Body of pancreas (tissue), 4 donors: ENCODE measurements at regions not wholly inside any gene's neighbourhood (a gene's known extent, or its start where the extent isn't known, plus 50 kb on each side); places are given as distances from the start of the nearest gene placed in this dataset.

Experiments
- ATAC-seq: fragments of 150-250 bp; one replicate; pipeline ENCODE4 v1.9.1; 2016
- DNase-seq, 4 donors: peaks; one replicate each; pipeline ENCODE4 v3.0.0-alpha.2; 2019
- H3K27ac ChIP-seq, 4 donors: fragments of 200-600 bp; sonication (generic); 1 replicate in 3 of 4; 2 replicates in 1 of 4; pipeline versions ENCODE4 v1.5.1 to v1.6.1; 2016 to 2019; ENCODE audit warnings: mild to moderate bottlenecking in 1 of 4, mixed read lengths in 1 of 4, moderate library complexity in 1 of 4
- H3K27me3 ChIP-seq, 2 donors: fragments of 200-600 bp; sonication (generic); one replicate each; pipeline ENCODE4 v1.6.0; 2016; ENCODE audit warnings: mild to moderate bottlenecking in 1 of 2
- H3K36me3 ChIP-seq, 2 donors: fragments of 200-600 bp; sonication (generic); replicated peaks in 1 of 2; 2 replicates each; pipeline ENCODE4 v1.5.1; 2016; ENCODE audit warnings: low read depth in 2 of 2; ENCODE audit not compliant: insufficient read depth in 1 of 2
- H3K4me1 ChIP-seq: fragments of 200-600 bp; sonication (generic); one replicate; pipeline ENCODE4 v1.6.0; 2016
- H3K4me3 ChIP-seq, 2 donors: fragments of 200-600 bp; sonication (generic); 1 replicate in 1 of 2; 2 replicates in 1 of 2; pipeline ENCODE4 v1.5.1; 2016 to 2019
- H3K9me3 ChIP-seq, 3 donors: fragments of 200-600 bp; sonication (generic); 1 replicate in 2 of 3; 2 replicates in 1 of 3; pipeline ENCODE4 v1.5.1; 2016
- POLR2A ChIP-seq, 3 donors: fragments of 450-650 bp; IDR thresholded peaks; one replicate each; pipeline ENCODE4 v1.6.1; 2016; ENCODE audit warnings: antibody characterized with exemption in 3 of 3, mild to moderate bottlenecking in 2 of 3
- WGBS, 2 donors: methylation state at CpG; one replicate each; pipeline ENCODE4 v1.1.5; 2017; 5-methylcytosine and 5-hydroxymethylcytosine counted together
- intact Hi-C: fragments of 100-400 bp; cut with DNase I; formaldehyde crosslinking; loops from one replicate; pipeline ENCODE4 v1.15.1; 2023
- TF ChIP-seq, protein P1 (sequence below), 7 experiments: fragments of 450-650 bp in 4 of 7; fragments of 200-600 bp in 3 of 7; sonication (generic) in 3 of 7; IDR thresholded peaks; one replicate each; pipeline ENCODE4 v1.5.1; 2016 to 2019; ENCODE audit warnings: antibody characterized with exemption in 7 of 7

GRCh38 chr5:53321721-53322120 is 158.7 kb upstream of the FST start:
- intact Hi-C loops: no loop called here
- TF ChIP-seq, protein P1, sequence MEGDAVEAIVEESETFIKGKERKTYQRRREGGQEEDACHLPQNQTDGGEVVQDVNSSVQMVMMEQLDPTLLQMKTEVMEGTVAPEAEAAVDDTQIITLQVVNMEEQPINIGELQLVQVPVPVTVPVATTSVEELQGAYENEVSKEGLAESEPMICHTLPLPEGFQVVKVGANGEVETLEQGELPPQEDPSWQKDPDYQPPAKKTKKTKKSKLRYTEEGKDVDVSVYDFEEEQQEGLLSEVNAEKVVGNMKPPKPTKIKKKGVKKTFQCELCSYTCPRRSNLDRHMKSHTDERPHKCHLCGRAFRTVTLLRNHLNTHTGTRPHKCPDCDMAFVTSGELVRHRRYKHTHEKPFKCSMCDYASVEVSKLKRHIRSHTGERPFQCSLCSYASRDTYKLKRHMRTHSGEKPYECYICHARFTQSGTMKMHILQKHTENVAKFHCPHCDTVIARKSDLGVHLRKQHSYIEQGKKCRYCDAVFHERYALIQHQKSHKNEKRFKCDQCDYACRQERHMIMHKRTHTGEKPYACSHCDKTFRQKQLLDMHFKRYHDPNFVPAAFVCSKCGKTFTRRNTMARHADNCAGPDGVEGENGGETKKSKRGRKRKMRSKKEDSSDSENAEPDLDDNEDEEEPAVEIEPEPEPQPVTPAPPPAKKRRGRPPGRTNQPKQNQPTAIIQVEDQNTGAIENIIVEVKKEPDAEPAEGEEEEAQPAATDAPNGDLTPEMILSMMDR (IDR thresholded peaks at IDR 0.05): no peak
- no peak for TF ChIP-seq POLR2A (IDR thresholded peaks at IDR 0.05)
- Histone ChIP-seq H3K9me3 (no peaks in the 10 kb centered on the region), H3K36me3 (no peaks in the 10 kb centered on the region), H3K27ac (no peak overlapping the region), H3K4me1 (no peaks in the 10 kb centered on the region), H3K4me3 (no peak overlapping the region), H3K27me3 (no peaks in the 10 kb centered on the region)
- 81 to 83% methylated on average over 2 of the region's 2 CpGs for WGBS, 2 donors
- ATAC-seq (no peak), DNase-seq (no peak)

- Histone ChIP-seq H3K36me3 (no peaks in the 10 kb centered on the region), H3K9me3 (no peaks in the 10 kb centered on the region), H3K27ac (no peak overlapping the region), H3K27me3 (no peaks in the 10 kb centered on the region), H3K4me3 (no peak overlapping the region), H3K4me1 (no peaks in the 10 kb centered on the region)
- 36 to 43% methylated on average over 1 of the region's 1 CpG for WGBS, 2 donors
- TF ChIP-seq, protein P1 (IDR thresholded peaks at IDR 0.05): no peak
- no peak for TF ChIP-seq POLR2A (IDR thresholded peaks at IDR 0.05)
- DNase-seq (no peak), ATAC-seq (no peak)
- intact Hi-C loops: no loop called here
These were observed 158.2 kb upstream of the FST start for GRCh38 chr5:53322257-53322656.

DNA sequence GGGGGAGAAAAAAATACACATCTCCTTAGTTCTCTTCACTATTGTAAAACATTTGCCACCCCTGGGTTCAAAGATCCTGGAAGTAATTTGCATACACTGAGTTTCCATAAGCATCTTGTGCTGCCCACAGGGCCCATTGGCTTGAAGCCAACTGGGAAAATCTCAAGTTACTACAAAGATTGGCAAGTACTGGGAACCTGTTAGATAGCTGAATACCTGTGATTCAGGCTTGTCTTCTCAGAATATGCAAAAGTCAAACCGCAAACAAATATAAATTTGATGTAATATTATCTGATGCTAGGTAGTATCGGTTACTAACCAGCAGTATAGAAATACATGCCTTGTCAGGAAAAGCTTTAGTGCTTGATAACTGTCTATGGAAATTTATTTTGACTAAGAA is 156.9 kb upstream of the FST start:
- 88 to 92% methylated on average over 2 of the region's 2 CpGs for WGBS, 2 donors
- Histone ChIP-seq H3K27me3 (no peaks in the 10 kb centered on the region), H3K27ac (no peak overlapping the region), H3K36me3 (no peaks in the 10 kb centered on the region), H3K9me3 (no peaks in the 10 kb centered on the region), H3K4me3 (no peak overlapping the region), H3K4me1 (no peaks in the 10 kb centered on the region)
- intact Hi-C loops: no loop called here
- DNase-seq (no peak), ATAC-seq (no peak)
- TF ChIP-seq POLR2A (IDR thresholded peaks at IDR 0.05): no peak
- TF ChIP-seq, protein P1 (IDR thresholded peaks at IDR 0.05): no peak

GRCh38 chr5:53323943-53324642 is 156.3 kb upstream of the FST start:
- whole genome bisulfite sequencing, 2 donors: 59 to 67% methylated on average over 1 of the region's 1 CpG
- intact Hi-C loops: no loop called here
- no peak for TF ChIP-seq POLR2A (IDR thresholded peaks at IDR 0.05)
- TF ChIP-seq, protein P1 (IDR thresholded peaks at IDR 0.05): no peak
- Histone ChIP-seq H3K36me3 (no peaks in the 10 kb centered on the region), H3K9me3 (no peaks in the 10 kb centered on the region), H3K27me3 (no peaks in the 10 kb centered on the region), H3K4me3 (no peak overlapping the region), H3K4me1 (no peaks in the 10 kb centered on the region), H3K27ac (no peak overlapping the region)
- ATAC-seq (no peak), DNase-seq (no peak)
